GM21381 (cell line): ENCODE measurements at regions not wholly inside any gene's neighbourhood (a gene's known extent, or its start where the extent isn't known, plus 50 kb on each side); places are given as distances from the start of the nearest gene placed in this dataset.

Experiments
- ATAC-seq: cut with Tn5 transposase; IDR thresholded peaks from one replicate; pipeline ENCODE4 v1.9.1; 2021; ENCODE audit warnings: mild to moderate bottlenecking, moderate library complexity; ENCODE audit not compliant: unreplicated experiment

DNA sequence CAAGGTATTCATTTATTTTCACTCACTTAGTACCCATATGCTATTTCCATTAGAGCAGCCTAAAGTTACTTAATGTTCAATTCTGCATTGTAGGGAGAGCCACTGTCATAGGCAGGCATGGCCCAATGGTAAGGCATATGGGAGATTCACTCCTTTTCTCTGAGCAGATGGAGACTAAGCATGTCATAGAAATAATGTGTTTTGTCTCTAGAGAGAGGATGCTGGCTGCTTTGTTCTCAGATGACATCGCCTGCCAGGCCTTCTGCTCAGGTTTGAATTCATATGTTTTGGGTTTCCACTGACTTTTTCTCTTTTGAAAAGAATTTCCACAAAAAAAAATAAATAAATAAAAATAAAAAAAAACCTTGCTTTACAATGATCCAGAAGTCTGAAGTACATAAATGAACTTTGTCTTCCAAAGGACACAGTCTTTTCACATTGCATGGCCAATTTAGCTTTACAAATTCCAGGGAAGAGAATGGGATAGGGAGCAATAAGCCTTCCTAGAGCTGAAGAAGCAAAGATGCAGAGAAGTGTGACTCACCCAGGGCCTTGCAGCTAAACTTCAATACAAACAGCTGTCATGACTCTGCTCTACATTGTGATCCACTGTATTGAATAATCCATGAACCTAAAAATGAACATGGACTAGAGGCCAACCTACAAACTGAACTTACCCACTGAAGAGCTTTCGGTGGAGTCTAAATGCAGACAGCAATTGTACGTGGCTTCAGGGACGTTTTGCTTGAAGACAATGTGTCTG is 422.5 kb downstream of the CMPK2 start:
- no peak for ATAC-seq

DNA sequence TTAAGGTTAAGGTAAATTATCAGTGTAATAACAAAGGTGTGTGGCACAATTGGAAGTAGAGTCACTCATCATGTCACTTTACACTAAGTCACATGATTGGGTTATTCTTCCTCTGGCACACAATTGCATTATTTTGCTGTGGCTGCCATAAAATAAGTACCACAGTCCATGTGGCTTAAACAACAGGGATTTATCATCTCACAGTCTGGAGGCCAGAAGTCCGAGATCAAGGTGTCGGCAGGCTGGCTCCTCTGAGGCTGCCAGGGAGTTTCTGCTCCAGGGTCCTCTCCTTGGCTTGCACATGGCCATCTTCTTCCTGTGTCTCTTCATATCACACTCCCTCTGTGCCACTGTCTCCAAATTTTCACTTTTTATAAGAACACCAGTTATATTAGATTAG is 421.2 kb downstream of the CMPK2 start:
- no peak for ATAC-seq

DNA sequence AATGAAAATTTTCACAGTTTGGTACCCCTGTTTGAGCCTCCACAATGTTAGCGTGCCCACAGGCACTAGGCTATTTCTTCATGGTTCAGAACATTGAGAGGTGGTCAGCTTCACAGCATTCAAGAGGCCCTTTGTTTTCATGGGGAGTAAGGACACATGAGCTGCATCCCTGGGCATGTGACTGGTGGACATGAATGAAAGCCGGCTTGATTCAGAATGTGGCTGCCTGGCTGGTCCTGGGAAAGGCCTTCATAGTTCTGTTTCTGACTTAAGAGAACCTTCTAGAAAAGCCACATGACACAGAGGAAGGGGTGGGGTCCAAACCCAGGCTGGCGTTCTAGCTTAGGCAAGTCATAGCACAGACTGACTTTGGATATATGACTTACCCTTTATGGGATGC is 420.6 kb downstream of the CMPK2 start:
- ATAC-seq: no peak

DNA sequence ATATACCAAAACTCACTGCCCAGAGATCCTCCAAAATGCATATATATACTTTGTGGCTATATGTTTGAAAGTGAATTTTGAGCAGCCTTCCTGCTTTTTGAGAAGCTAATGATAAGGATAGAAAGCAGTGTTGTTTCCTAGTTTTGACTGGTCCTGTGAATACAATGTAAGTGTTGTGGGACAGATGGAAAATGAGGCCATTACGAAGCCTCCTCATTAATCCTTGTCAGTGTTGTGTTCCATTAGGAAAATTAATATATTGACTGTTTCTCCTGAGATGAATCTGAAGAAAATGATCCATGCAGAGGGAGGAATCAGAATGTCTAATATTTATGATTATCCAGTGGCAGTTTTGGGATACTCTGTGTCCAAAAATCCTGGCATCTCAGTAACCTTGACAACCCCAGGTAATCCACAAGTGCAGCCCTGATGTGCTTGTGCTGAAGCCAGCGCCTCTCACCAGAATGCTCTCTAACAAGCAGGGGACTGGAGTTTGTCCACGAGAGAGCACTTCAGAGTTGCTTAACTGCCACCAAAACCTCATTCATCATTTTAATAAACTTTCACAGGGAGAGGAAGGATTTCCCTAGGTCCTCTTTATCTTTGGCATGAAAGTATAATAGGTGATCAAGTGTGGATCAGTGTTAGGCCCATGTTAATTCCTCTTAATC is 418.6 kb downstream of the CMPK2 start:
- no peak for ATAC-seq

DNA sequence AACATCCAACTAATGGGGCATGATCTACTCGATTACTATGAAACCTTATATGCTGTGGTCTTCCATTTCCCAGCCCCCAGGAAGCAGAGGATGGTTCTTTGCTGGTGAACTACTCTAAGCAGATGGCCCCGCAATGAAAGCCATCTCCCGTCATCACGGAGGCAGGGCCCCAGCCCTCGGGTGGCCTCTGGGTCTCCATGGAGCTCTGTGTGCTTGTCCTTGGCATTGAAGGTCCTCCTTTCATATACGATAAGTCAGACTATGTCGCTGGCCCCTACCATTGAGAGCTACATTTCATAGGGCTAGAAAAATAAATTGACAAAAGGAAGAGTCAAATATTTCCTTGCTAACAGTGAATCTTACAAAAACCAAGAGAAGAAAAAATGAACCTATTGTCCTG is 416.8 kb downstream of the CMPK2 start:
- ATAC-seq: no peak

DNA sequence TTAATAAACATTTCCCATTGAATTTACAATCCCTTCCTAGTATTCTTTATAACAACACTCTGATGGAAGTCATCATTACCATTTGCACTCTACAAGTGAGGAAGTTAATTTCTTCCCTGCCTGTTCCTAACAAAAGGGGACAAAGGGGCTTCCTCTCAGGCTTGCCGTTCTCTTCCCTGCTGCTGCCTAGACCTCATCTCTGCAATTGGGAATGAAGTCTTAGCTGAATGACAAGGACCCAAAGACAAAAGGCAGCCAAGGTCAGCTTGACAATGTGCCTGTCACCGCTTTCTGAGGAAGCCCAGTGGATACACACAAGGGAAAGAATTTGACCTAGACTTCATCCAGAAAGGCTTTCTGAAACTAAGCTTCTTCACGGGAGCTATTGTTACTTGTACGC is 416.4 kb downstream of the CMPK2 start:
- ATAC-seq: no peak

DNA sequence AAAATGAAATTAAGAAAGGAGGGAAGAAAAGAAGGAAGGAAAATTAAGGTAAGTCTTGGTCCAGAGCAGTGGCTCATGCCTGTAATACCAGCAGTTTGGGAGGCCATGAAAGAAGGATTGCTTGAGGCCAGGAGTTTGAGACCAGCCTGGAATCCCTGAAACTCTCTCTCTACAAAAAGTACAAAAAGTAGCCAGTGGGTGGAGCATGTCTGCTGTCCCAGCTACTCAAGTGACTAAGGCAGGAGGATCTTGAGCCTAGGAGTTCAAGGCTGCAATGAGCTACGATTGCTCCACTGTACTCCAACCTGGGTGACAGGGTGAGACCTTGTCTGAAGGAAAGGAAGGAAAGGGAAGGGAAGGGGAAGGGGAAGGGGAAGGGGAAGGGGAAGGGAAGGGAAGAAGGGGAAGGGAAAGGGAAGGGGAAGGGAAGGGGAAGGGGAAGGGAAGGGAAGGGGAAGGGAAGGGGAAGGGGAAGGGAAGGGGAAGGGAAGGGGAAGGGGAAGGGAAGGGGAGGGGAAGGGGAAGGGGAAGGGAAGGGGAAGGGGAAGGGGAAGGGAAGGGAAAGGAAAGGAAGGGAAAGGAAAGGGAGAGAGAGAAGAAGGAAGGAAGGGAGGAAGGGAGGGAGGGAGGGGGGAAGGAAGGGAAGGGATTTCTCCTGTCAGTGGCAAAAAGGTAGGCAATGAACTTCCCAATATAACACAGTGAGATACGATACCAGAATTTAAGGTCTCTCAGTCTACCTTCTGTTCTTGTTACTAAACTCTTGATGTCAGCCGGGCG is 412.8 kb downstream of the CMPK2 start:
- ATAC-seq: no peak

DNA sequence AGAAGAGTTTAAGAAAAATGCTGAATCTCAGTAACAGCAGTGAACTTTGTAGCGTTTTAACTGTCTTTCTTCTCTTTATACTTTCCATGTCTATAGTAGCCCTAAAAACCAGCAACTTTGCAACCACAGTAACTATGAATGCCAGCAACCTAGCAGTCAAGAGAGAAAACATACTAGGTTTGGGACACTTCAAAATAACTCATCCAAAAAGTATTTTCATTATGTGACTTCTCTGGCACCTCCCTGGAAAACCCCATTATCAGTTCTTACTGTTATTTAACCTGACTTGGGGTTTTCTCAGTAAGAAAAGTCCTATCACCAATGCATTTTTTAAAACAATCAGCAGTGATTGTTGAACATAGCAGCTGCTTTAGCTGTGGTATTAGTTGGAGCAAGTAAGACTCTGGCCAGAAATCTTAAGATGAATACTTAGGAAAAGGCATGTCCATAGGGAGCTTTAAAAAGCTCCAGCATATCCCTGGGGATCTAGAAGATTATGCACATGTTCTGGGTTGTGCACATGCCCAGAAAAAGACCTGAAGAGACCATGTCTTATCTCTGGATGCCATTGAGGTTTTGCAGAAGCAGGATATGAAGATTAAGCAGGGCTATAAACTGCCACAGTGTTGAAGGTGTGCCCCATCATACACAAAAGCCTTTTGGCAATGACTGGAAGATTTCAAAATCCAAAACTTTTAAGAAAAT is 411.3 kb downstream of the CMPK2 start:
- ATAC-seq: no peak

DNA sequence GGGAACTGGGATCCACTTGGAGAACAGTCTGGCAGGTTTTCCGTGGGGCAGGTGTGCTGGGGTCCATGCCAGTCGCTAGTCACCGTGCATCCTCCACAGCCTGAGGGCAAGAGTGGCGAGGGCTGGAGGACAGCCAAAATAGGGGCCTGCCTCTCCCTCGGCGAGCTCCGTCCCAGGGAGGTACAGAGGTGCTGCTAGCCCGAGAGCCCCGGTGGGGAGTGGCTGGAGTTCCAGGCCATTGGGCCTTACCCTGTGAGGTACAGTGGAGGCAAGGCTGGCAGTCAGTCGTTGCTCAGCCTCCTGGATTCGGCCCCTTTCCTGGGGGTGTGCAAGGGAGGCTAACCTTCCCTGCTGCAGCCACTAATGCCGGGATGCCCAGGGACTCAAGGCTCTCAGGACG is 406.6 kb downstream of the CMPK2 start:
- no peak for ATAC-seq

DNA sequence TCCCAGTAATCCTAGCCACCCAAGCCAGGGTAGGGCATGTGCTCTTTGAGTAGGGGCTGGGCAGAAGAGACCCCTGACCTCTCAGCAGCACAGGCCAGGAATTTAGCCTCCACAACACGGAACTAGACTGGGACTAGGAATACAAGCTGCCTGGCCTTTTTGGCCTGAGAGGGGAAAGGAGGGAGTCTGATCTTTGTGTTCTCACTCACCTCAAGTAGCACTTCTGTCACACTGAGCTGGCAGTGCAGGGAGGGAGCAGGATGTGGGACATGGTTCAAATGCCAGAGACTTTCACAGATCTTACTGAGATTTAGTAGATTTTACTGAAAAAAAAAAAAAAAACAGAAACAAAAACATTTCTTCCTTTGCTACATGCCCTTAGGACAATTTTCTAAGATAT is 395.2 kb downstream of the CMPK2 start:
- no peak for ATAC-seq

DNA sequence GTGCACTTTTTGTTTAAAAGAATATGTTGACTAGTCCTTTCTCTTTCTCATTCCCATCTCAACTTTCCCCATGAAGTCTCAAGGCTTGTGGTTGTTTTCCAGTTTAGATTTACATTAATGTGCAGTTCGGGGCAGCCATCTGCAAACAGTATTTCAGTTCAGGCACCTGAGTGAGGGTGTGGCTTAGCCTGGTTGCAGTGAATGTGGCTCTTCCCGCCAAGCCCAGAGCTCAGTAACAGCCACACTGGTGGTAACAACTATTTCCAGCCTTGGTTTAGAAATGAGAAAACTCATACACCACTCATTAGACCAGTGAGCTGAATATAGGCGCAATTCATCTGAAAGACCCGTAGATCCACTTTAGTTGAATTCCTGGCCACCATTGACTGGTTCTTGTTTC is 394.3 kb downstream of the CMPK2 start:
- no peak for ATAC-seq

DNA sequence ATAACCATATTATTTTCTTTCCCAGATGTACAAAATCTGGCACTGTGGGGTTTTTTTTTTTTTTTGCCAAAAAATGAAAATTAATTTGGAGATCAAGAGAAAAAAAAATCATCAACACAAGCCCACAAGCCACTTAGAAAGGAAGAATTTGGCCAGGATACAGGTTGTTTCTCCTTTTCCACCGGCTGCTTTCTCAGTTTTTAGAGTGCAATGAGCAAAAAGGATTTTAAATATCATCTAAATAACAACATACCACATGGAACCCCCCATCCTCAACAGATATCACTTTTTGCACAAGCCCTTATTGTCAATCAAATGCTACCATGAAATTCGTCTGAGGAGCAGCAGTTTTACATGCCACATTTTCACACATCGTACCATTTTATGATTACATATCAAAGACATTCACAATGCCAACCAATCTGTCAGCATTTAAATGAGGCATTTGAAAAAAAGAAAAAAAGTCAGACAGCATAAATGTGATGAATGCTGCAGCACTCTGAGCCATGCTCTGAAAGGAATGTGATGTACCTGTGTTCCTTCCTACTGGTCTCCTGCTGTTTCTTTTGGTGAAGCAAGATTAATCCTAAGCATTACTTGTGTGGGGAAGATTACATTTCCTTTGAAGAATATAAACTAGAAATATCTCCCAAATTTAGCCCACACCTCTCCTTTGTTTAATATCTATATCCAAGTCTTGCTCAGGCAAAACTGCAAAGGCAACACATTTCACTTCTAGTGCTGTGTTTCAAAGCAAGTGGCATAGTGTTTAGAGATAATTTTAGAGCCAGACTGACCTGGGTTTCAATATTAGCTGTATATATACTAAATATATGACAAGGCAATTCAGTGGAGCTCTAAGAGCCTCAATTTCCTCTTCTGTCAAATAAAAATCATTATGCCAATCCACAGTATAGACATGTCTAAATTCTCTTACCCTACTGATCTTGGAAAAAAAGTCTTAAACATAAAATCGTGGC is 391.3 kb downstream of the CMPK2 start:
- no peak for ATAC-seq

DNA sequence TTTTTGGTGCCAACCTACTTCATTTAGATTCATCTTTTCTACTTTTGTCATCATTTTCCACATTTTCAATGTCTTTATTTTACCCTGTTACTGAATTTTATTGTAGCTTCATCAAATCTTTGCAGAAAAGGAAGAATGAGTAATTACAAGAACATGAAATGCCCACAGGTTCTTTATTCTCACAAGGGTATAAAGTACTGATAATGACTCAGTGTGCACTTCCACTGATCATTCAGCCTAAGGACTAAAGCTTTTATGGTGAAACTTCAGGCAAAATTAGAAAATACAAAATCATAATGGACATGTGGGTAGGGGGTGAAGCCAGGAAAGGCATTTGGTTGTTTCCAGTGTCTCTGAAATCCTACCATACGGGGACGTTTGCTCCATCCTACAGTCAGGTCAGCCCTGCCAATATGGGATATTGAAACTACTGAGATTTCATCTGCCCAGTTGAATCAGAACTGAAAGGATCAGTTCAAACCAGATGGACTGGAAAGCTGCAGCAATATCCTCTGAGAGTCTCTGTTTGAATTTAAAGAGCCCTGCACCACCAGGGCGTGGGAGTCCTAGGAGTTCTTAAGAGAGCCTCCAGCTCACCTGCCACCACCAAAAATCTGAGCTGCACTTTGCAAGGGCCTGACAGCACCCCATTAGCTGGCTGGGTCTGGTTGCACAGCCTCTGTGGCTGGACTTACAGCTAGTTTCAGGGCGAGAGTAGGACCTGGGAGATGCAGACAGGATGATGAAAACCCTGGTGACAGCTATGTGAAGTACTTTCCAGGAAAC is 390.4 kb downstream of the CMPK2 start:
- ATAC-seq: no peak

DNA sequence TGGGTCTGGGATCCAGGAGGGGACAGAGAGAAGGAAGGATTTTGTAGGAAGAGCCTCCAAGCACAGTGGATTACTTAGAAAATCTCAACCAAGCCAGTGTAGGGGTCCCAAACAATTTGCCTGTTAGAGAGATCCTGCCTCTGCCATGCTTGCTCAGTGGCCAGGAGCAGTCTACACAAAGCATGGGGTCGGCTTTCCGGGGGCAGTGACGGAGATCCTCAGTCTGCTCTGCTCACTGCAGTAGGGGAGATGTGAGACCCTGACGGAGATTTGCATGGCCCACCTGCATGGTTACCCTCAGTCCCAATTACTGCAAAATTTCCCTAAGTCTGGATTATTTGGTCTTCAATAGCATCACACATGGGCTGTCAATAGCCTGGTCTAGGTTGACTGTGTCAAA is 385.2 kb downstream of the CMPK2 start:
- no peak for ATAC-seq

DNA sequence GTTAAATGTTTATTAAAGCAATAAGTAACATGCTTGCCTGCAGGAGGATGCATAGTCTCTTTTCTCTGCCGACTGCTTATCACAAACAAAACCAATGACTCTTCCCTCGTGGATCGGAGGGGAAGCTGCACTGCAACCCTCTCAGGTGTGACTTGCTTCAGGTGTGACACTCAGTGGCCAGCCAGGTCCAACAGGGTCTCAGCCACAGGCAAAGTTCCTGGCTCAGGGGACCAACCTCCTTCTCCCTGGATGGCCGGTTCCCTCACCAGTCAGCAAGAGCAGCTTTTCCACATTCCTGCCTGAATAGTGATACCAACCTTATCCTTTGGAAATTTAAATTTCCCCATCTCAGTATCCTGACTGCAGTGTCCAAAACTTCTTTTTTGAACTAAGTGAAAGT is 383.5 kb downstream of the CMPK2 start:
- no peak for ATAC-seq

DNA sequence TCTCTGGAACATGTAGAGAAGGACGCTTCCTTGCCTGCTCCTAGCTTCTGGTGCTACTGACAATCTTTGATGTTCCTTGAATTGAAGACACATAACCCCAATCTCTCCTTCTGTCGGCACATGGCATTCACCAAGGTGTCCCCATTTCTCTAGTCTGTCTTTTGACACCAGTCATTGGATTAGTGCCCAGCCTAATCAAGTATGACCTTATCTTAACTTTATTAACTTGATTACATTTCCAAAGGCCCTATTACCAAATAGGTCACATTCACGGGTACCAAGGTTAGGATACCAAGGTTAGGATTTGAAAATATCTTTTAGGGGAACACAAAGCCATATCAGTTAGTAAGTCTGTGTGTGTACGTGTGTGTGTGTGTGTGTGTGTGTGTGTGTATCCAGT is 377.9 kb downstream of the CMPK2 start:
- ATAC-seq: no peak

DNA sequence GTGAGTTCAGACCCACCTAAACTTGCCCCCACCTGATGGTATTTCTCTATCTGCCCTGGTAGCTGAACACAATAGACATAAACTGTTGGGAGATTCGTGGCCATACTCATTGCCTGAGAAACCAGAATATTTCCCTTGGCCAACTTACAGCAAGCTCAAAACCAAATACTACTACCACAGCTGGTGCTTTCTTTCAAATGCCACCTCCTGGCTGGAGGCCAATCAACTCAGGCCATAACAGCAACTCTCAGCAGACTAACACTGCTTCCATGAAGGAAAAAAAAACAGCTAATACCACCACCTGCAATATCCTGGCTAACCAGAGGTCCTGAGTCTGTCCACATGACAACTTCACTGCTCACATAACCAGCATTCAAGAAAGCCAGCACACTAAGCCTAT is 373.1 kb downstream of the CMPK2 start:
- ATAC-seq: no peak

DNA sequence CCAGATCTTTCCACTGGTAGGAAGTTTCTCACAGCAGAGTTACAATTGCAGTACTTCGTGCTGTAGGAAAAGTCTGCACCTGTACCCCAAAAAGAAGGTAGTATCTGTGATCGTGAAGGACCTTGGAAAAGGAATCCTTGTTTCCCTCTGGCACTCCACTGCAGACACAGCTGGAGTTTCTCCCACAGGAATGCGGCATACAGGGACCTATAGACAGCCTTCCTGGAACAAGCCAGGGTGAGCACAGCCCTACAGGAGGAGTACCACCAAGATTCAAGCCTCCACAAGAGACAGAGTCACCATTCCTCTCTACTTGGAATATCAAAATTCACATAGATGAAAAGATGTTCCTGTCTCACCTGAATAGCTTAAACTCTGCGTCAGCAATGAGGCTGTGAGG is 372.4 kb downstream of the CMPK2 start:
- no peak for ATAC-seq

DNA sequence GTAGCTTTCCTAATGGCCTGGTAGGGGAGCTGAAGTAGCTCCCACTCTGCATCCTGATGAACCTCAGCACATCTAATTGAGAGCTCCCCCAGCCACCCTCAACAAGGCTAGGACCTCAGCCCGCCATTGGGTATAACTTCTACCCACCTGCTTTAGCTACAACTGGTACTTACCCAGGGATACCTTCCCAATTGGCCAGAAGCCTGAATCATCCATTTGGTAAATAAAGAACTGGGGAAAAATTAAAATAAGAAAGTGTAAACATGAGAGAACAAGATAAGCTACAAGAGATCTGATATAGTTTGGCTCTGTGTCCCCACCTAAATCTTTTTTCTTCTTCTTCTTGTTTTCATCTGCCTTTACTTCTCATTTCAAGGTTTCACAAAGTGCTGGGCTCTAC is 372.0 kb downstream of the CMPK2 start:
- ATAC-seq: no peak
